NB4 (cell line): ENCODE measurements at regions not wholly inside any gene's neighbourhood (a gene's known extent, or its start where the extent isn't known, plus 50 kb on each side); places are given as distances from the start of the nearest gene placed in this dataset.

Source experiments
- DNase-seq: peaks from one replicate; pipeline ENCODE4 v3.0.0; 2010; ENCODE audit warnings: low read depth
- H3K4me3 ChIP-seq: one replicate; pipeline ENCODE4 v1.5.1; 2011; ENCODE audit warnings: mild to moderate bottlenecking, low read depth, low read length, moderate library complexity
- CTCF ChIP-seq: IDR thresholded peaks from one replicate; pipeline ENCODE4 v1.5.1; 2012; ENCODE audit warnings: low read depth, low read length
- MAX ChIP-seq: IDR thresholded peaks from 2 replicates; pipeline ENCODE4 v1.6.1; 2011; ENCODE audit warnings: low read depth, low read length
- MYC ChIP-seq: IDR thresholded peaks from 2 replicates; pipeline ENCODE4 v1.6.1; 2011; ENCODE audit warnings: low read depth, low read length
- POLR2A ChIP-seq: IDR thresholded peaks from 2 replicates; pipeline ENCODE4 v1.6.1; 2011; ENCODE audit warnings: mild to moderate bottlenecking; ENCODE audit not compliant: insufficient read length; ENCODE audit errors: extremely low read depth

GRCh38 chr4:66355328-66355727 is 685.0 kb upstream of the EPHA5 start:
- H3K4me3 ChIP-seq, result no peak overlapping the region
- TF ChIP-seq CTCF (no peak), MAX (no peak), MYC (no peak), POLR2A (no peak)
- DNase-seq, result no peak

- DNase-seq, result no peak
- H3K4me3 ChIP-seq, result no peak overlapping the region
- TF ChIP-seq CTCF, result no peak
- TF ChIP-seq MAX, result no peak
- TF ChIP-seq POLR2A, result no peak
- no peak for TF ChIP-seq MYC
Measured at GRCh38 chr4:66351761-66352160, 681.5 kb upstream of the EPHA5 start.

- no peak for DNase-seq
- H3K4me3 ChIP-seq, result no peak overlapping the region
- TF ChIP-seq MYC, result no peak
- no peak for TF ChIP-seq POLR2A
- TF ChIP-seq CTCF, result no peak
- no peak for TF ChIP-seq MAX
Measured at GRCh38 chr4:66340286-66340893, 670.1 kb upstream of the EPHA5 start.

GRCh38 chr4:66339007-66339406 is 668.7 kb upstream of the EPHA5 start:
- no peak for DNase-seq
- H3K4me3 ChIP-seq, result no peak overlapping the region
- no peak for TF ChIP-seq POLR2A
- TF ChIP-seq CTCF, result no peak
- no peak for TF ChIP-seq MAX
- no peak for TF ChIP-seq MYC

- DNase-seq, result no peak
- H3K4me3 ChIP-seq, result no peak overlapping the region
- TF ChIP-seq MAX, result no peak
- TF ChIP-seq CTCF, result no peak
- no peak for TF ChIP-seq MYC
- TF ChIP-seq POLR2A, result no peak
Measured at GRCh38 chr4:66331761-66332160, 661.5 kb upstream of the EPHA5 start.

GRCh38 chr4:66330125-66330524 is 659.8 kb upstream of the EPHA5 start:
- no peak overlapping the region for H3K4me3 ChIP-seq
- DNase-seq, result no peak
- no peak for TF ChIP-seq POLR2A
- TF ChIP-seq MAX, result no peak
- TF ChIP-seq MYC, result no peak
- TF ChIP-seq CTCF, result no peak
